ENCODE measurements at regions not wholly inside any gene's neighbourhood (a gene's known extent, or its start where the extent isn't known, plus 50 kb on each side); places are given as distances from the start of the nearest gene placed in this dataset.

DNA sequence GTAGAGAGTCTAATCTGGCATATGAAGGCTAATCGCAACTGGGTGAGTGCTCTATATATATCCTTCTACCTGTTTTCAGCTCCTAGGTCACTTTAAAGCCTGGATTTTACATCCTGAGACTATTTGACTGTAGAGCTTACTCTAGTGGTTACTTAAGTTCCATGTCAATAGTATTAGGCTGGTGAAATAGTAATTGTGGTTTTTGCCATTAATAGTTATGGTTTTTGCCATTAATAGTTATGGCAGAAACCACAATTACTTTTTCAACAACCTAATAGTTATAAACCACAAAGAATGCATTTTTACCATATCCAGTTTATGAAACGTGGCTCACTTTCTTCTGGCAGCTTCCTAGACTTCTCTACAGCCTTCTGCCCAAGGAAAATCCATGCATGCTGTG is 263.1 kb upstream of the KIAA1217 start:
- H3K4me2 ChIP-seq (ENCODE audit: insufficient read depth, low read length): no peak overlapping the region
- no peak for FAIRE-seq
- intact Hi-C loops (cut with micrococcal nuclease) (no loop called here), dilution Hi-C loops (cut with MboI; ENCODE audit: extremely low pct_ligation_motif_present, low sequenced_read_pairs) (no loop called here)
- BruUV-seq (replicated peaks): no TSS peak
- H3K36me3 ChIP-seq (ENCODE audit: control insufficient read depth in 2 of 2, extremely low read depth in 1 of 2, insufficient read depth in 2 of 2, low read length in 2 of 2): no peaks in the 10 kb centered on the region
- TF ChIP-seq EZH2 (IDR thresholded peaks at IDR 0.05; ENCODE audit: borderline replicate concordance, low read depth, low read length, severe bottlenecking) (no peak), MYC (IDR thresholded peaks at IDR 0.05; ENCODE audit: low read depth, low read length) (no peak), JUN (IDR thresholded peaks at IDR 0.05; ENCODE audit: borderline replicate concordance, insufficient read depth, insufficient read length, low read depth) (no peak), POLR2A (IDR thresholded peaks at IDR 0.05; ENCODE audit: low read depth, low read length) (no peak), GATA2 (IDR thresholded peaks at IDR 0.05; ENCODE audit: insufficient read depth, insufficient read length, low read depth, low read length) (no peak), POLR2AphosphoS5 (IDR thresholded peaks at IDR 0.05; ENCODE audit: insufficient read depth, low read depth, low read length) (no peak), FOS (IDR thresholded peaks at IDR 0.05; ENCODE audit: borderline replicate concordance, insufficient read depth, low read length) (no peak)
- TF ChIP-seq, protein P1, sequence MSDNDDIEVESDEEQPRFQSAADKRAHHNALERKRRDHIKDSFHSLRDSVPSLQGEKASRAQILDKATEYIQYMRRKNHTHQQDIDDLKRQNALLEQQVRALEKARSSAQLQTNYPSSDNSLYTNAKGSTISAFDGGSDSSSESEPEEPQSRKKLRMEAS (IDR thresholded peaks at IDR 0.05; ENCODE audit: insufficient read depth, insufficient read length): no peak
- TF ChIP-seq, protein P2, sequence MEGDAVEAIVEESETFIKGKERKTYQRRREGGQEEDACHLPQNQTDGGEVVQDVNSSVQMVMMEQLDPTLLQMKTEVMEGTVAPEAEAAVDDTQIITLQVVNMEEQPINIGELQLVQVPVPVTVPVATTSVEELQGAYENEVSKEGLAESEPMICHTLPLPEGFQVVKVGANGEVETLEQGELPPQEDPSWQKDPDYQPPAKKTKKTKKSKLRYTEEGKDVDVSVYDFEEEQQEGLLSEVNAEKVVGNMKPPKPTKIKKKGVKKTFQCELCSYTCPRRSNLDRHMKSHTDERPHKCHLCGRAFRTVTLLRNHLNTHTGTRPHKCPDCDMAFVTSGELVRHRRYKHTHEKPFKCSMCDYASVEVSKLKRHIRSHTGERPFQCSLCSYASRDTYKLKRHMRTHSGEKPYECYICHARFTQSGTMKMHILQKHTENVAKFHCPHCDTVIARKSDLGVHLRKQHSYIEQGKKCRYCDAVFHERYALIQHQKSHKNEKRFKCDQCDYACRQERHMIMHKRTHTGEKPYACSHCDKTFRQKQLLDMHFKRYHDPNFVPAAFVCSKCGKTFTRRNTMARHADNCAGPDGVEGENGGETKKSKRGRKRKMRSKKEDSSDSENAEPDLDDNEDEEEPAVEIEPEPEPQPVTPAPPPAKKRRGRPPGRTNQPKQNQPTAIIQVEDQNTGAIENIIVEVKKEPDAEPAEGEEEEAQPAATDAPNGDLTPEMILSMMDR (IDR thresholded peaks at IDR 0.05; ENCODE audit: extremely low read depth in 1 of 2, insufficient read depth in 1 of 2, low read depth in 1 of 2, low read length in 2 of 2): no peak
- H3K9me1 ChIP-seq (replicated peaks; ENCODE audit: control insufficient read depth, extremely low read depth, insufficient read depth, low read length): no peaks in the 10 kb centered on the region
- CTCF ChIA-PET: no interaction called here
- no peaks in the 10 kb centered on the region for H4K20me1 ChIP-seq (replicated peaks; ENCODE audit: control insufficient read depth, extremely low read depth, insufficient read depth, low read length)
- no peak overlapping the region for H3K9ac ChIP-seq (replicated peaks; ENCODE audit: extremely low read depth, insufficient read depth, low read length)
- H3K27me3 ChIP-seq (ENCODE audit: control insufficient read depth in 2 of 2, insufficient read depth in 2 of 2, low read length in 2 of 2): no peaks in the 10 kb centered on the region
- POLR2A ChIA-PET: no interaction called here
- H3K79me2 ChIP-seq (ENCODE audit: control insufficient read depth, insufficient read depth, low read length): no peaks in the 10 kb centered on the region
- no peak overlapping the region for H3K4me3 ChIP-seq (replicated peaks in 1 of 3; ENCODE audit: insufficient read depth in 1 of 3, low read depth in 1 of 3, low read length in 3 of 3)
- no peak for DNase-seq (ENCODE audit: low read depth, low spot score)
- no peaks in the 10 kb centered on the region for H3K4me1 ChIP-seq (ENCODE audit: control insufficient read depth, extremely low read depth, insufficient read depth, low read length)
- H3K9me3 ChIP-seq (replicated peaks; ENCODE audit: control insufficient read depth, insufficient read depth, low read length): no peaks in the 10 kb centered on the region
- H3K27ac ChIP-seq (ENCODE audit: insufficient read depth, low read depth, low read length): no peak overlapping the region
- no peak overlapping the region for H2AFZ ChIP-seq (ENCODE audit: low read depth, low read length)
